Epithelial cell of proximal tubule (primary cell): ENCODE measurements at regions not wholly inside any gene's neighbourhood (a gene's known extent, or its start where the extent isn't known, plus 50 kb on each side); places are given as distances from the start of the nearest gene placed in this dataset.
"Not testable (repeated sequence)": the region's sequence is repeated elsewhere in the genome, so short reads cannot be mapped to it uniquely, and the experiment has no call there.

Experiments used
- DNase-seq: peaks from one replicate; pipeline ENCODE4 v3.0.0-alpha.2; 2011; ENCODE audit warnings: low read depth
- H3K4me3 ChIP-seq: 2 replicates; pipeline ENCODE4 v1.5.1; 2011; ENCODE audit warnings: low read depth, mild to moderate bottlenecking, low read length
- TF ChIP-seq, protein P1 (sequence below): conservative IDR thresholded peaks from 2 replicates; pipeline ENCODE4 v1.5.1; 2012; ENCODE audit warnings: low read depth, mild to moderate bottlenecking, low read length

DNA sequence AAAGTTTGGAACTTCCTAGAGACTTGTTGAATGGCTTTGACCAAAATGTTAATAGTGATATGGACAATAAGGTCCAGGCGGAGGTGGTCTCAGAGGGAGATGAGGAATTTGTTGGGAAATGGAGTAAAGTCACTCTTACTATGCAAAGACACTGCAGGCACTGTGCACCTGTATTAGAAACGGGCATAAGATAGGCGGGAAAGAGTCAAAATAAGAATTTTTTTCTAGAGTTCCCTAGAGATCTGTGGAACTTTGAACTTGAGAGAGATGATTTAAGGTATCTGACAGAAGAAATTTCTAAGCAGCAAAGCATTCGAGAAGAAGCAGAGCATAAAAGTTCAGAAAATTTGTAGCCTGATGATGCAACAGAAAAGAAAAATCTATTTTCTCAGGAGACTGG, 144.4 kb upstream of the C1QTNF3 start:
- not testable (repeated sequence) for DNase-seq, H3K4me3 ChIP-seq

- not testable (repeated sequence) for H3K4me3 ChIP-seq, DNase-seq
- TF ChIP-seq, protein P1, sequence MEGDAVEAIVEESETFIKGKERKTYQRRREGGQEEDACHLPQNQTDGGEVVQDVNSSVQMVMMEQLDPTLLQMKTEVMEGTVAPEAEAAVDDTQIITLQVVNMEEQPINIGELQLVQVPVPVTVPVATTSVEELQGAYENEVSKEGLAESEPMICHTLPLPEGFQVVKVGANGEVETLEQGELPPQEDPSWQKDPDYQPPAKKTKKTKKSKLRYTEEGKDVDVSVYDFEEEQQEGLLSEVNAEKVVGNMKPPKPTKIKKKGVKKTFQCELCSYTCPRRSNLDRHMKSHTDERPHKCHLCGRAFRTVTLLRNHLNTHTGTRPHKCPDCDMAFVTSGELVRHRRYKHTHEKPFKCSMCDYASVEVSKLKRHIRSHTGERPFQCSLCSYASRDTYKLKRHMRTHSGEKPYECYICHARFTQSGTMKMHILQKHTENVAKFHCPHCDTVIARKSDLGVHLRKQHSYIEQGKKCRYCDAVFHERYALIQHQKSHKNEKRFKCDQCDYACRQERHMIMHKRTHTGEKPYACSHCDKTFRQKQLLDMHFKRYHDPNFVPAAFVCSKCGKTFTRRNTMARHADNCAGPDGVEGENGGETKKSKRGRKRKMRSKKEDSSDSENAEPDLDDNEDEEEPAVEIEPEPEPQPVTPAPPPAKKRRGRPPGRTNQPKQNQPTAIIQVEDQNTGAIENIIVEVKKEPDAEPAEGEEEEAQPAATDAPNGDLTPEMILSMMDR: peak; percentile 53
Observed at GRCh38 chr5:34188001-34188822, 145.2 kb upstream of the C1QTNF3 start.

- H3K4me3 ChIP-seq, DNase-seq: not testable (repeated sequence)
Observed at GRCh38 chr5:34189246-34189645, 146.2 kb upstream of the C1QTNF3 start.

- not testable (repeated sequence) for DNase-seq, H3K4me3 ChIP-seq
Observed at GRCh38 chr5:34189752-34190411, 146.9 kb upstream of the C1QTNF3 start.

DNA sequence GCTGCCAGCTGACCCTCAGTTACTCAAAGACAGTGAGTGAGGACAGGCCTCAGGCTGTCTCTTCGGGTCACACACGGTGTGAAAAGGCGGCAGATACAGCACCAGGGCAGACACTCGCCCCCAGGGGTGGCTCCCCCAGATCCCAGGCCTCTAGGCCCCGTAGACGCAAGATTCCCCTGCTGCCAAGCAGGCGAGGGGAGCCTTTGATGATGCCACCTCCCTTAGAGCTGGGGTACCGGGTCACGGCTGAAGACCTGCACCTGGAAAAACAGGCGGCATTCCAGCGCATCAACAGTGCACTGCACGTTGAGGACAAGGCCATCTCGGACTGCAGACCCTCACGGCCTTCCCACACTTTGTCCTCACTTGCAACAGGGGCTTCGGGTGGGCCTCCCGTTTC, 147.5 kb upstream of the C1QTNF3 start:
- not testable (repeated sequence) for DNase-seq, H3K4me3 ChIP-seq

- not testable (repeated sequence) for DNase-seq, H3K4me3 ChIP-seq
Observed at GRCh38 chr5:34191279-34191744, 148.3 kb upstream of the C1QTNF3 start.

DNA sequence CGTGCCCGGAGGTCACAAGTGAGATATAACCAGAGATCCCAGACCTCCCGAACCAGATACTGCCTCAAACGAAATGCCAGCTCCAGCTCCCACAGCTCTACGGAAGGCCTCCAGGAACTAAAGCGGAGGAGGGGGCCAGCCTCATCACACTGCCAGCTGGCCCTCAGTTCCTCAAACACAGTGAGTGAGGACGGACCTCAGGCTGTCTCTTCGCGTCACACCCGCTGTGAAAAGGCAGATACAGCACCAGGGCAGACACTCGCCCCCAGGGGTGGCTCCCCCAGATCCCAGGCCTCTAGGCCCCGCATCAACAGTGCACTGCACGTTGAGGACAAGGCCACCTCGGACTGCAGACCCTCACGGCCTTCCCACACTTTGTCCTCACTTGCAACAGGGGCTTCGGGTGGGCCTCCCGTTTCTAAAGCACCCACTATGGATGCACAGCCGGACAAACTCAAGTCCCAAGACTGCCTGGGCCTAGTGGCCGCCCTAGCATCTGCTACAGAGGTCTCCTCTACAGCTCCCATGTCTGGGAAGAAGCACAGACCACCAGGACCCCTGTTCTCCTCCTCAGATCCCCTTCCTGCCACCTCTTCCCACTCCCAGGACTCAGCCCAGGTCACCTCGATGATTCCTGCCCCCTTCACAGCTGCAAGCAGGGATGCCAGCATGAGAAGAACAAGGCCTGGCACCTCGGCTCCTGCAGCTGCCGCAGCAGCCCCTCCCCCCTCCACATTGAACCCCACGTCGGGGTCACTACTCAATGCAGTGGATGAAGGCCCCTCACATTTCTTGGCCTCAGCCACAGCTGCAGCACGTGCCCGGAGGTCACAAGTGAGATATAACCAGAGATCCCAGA, 149.3 kb upstream of the C1QTNF3 start:
- H3K4me3 ChIP-seq, DNase-seq: not testable (repeated sequence)

DNA sequence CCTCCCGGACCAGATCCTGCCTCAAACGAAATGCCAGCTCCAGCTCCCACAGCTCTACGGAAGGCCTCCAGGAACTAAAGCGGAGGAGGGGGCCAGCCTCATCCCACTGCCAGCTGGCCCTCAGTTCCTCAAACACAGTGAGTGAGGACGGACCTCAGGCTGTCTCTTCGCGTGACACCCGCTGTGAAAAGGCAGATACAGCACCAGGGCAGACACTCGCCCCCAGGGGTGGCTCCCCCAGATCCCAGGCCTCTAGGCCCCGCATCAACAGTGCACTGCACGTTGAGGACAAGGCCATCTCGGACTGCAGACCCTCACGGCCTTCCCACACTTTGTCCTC, 149.9 kb upstream of the C1QTNF3 start:
- not testable (repeated sequence) for H3K4me3 ChIP-seq, DNase-seq

- not testable (repeated sequence) for H3K4me3 ChIP-seq, DNase-seq
Observed at GRCh38 chr5:34193297-34193696, 150.3 kb upstream of the C1QTNF3 start.

DNA sequence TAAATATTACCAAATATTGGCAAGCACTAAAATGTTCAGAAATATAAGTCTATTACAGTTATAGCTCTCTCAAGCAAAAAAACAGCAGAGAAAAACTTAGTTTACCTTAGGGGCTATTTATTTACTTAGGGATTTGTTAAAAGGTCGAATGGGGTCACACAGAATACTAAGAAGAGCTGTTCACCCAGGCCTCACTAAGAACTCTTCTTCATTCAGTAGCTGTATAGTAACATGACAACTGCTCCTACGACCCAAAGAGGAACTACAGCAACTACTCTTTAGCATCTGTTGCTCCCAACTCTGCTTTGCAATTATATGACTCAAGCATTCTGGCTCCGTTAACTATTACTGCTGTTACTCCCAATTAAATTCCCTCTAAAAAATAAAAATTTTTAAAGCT, 150.8 kb upstream of the C1QTNF3 start:
- not testable (repeated sequence) for DNase-seq, H3K4me3 ChIP-seq

GRCh38 chr5:34196091-34196490, 153.1 kb upstream of the C1QTNF3 start:
- not testable (repeated sequence) for H3K4me3 ChIP-seq, DNase-seq

DNA sequence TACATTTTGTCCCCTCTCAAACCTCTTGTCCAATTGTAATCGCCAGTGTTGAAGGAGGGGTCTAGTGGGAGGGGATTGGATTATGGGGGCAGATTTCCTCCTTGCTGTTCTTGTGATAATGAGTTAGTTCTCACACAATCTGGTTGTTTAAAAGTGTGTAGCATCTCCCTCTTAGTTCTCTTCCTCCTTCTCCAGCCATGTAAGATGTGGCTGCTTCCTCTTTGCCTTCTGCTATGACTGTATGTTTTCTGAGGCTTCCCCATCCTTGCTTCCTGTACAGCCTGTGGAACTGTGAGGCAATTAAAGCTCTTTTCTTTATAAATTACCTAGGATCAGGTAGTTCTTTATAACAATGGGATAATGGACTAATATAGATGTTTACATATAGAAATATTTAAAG, 162.3 kb upstream of the C1QTNF3 start:
- DNase-seq: not testable (repeated sequence)

DNA sequence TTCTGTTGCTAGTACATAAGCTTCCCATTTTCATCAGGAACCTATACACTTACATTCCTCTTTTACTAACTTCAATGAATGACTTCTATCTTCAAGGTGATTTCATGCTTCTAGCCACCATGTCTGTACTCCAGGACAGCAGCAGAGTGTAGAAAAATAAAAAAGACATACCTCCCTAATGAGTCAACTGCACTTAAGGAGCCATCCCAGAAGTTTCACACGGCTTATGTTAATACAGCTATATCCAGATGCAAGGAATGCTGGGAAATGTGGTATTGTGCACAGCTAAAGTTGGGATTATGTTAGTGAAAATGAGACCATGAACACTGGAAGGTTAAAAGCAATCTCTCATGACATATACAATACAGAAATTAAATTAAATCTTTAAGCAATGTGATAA, 174.4 kb upstream of the C1QTNF3 start:
- peak; percentile 26 for DNase-seq
- not testable (repeated sequence) for H3K4me3 ChIP-seq

More for the DNA sequence above, 162.3 kb upstream of the C1QTNF3 start:
- H3K4me3 ChIP-seq: not testable (repeated sequence)

DNA sequence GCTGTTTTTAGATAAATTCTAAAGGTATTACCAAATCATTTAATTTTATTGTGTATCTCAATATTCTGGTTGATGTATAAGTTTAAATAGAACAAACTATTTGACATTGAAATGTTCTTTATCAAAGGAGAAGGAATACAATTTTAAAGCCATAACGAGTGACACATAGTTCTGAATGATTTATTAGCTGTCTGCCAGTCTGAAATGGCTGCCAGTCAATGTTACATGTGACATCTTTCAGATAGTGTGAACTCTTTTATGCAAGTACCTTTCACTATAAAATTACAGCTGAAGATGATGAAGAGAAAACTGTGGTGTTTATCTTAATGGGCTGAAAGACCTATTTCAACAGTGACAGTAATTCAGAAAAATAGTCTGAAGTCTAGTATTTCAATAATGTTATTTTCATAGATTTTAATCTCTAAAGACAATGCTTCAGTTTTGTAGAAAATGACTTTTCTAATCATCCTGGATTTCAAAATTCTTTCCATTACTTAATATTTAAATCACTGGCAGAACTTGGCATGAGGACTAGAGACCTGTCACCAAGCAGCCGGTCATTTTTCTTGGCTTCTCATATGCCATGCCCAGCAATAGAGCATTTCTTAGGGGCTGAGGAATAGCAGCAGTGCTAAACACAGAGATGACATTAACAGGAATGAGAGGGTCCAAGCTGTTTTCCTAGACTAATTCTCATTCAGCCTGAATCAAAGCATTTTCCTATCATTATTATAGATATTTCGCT, 178.5 kb upstream of the C1QTNF3 start:
- not testable (repeated sequence) for H3K4me3 ChIP-seq, DNase-seq

GRCh38 chr5:34223158-34223557, 180.1 kb upstream of the C1QTNF3 start:
- H3K4me3 ChIP-seq, DNase-seq: not testable (repeated sequence)

DNA sequence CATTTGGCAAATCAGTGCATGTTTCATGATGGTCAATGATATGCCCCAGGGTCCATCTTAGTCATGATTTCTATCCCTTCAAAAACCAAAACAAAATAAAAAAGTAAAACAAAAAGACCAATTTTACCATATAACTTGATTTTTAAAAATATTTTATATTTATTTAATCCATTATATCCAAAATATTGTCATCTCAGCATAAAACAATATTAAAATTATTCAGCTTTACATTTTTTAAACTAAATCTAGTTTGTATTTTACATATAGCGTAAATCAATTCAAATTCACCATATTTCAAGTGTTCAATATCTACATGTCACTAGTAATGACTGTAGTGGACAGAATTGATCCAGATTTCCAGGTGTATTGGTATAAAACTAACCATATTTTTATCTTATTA, 187.4 kb upstream of the C1QTNF3 start:
- not testable (repeated sequence) for DNase-seq, H3K4me3 ChIP-seq

GRCh38 chr5:34243802-34244201, 200.8 kb upstream of the C1QTNF3 start:
- DNase-seq: not testable (repeated sequence)
- H3K4me3 ChIP-seq: peak overlapping the region; percentile 41
